Keratinocyte (primary cell): ENCODE measurements at regions not wholly inside any gene's neighbourhood (a gene's known extent, or its start where the extent isn't known, plus 50 kb on each side); places are given as distances from the start of the nearest gene placed in this dataset.
A peak's percentile ranks its signal among the peaks of the same experiment; 100 is the strongest.

Experiments
- DNase-seq: peaks from one replicate; pipeline ENCODE4 v3.0.0-alpha.2; 2011; ENCODE audit warnings: low read depth, missing footprints, low spot score
- FAIRE-seq: peaks from 2 replicates; lab custom pipeline; 2011; peaks lifted over from hg19 to GRCh38; lab: Jason Lieb, UNC
- H2AFZ ChIP-seq: 2 replicates; pipeline ENCODE4 v1.6.0; 2012; ENCODE audit warnings: low read length, control low read depth, inconsistent platforms; ENCODE audit not compliant: control insufficient read depth
- H3K27ac ChIP-seq: 2 replicates; pipeline ENCODE4 v1.5.1; 2011; ENCODE audit warnings: low read length; ENCODE audit not compliant: control insufficient read depth, insufficient read depth
- H3K27me3 ChIP-seq: 3 replicates; pipeline ENCODE4 v1.6.0; 2011; ENCODE audit warnings: low read length; ENCODE audit not compliant: control insufficient read depth, insufficient read depth; ENCODE audit errors: extremely low read depth
- H3K36me3 ChIP-seq, 2 experiments: 2 replicates in 1 of 2; 3 replicates in 1 of 2; pipeline ENCODE4 v1.5.1; 2011; ENCODE audit warnings: low read length in 2 of 2, mild to moderate bottlenecking in 1 of 2; ENCODE audit not compliant: control insufficient read depth in 2 of 2, insufficient read depth in 2 of 2; ENCODE audit errors: extremely low read depth in 1 of 2
- H3K4me1 ChIP-seq: 3 replicates; pipeline ENCODE4 v1.5.1; 2011; ENCODE audit warnings: low read length; ENCODE audit not compliant: control insufficient read depth, insufficient read depth; ENCODE audit errors: extremely low read depth
- H3K4me2 ChIP-seq: 3 replicates; pipeline ENCODE4 v1.6.0; 2011; ENCODE audit warnings: low read depth, low read length; ENCODE audit not compliant: control insufficient read depth, insufficient read depth; ENCODE audit errors: extremely low read depth
- H3K4me3 ChIP-seq, 3 experiments: fragments of 200-600 bp in 1 of 3; sonication (generic) in 1 of 3; 2 replicates in 2 of 3; 3 replicates in 1 of 3; pipeline ENCODE4 v1.5.1; 2011 to 2016; ENCODE audit warnings: low read length in 3 of 3, mild to moderate bottlenecking in 3 of 3, control low read depth in 2 of 3, inconsistent platforms in 1 of 3, low read depth in 1 of 3, mixed read lengths in 1 of 3, mixed run types in 1 of 3, moderate library complexity in 1 of 3; ENCODE audit not compliant: control insufficient read depth in 2 of 3, insufficient read depth in 2 of 3; ENCODE audit errors: extremely low read depth in 1 of 3
- H3K79me2 ChIP-seq: 2 replicates; pipeline ENCODE4 v1.6.0; 2012; ENCODE audit warnings: low read length; ENCODE audit not compliant: control insufficient read depth, insufficient read depth
- H3K9ac ChIP-seq: 3 replicates; pipeline ENCODE4 v1.6.0; 2011; ENCODE audit warnings: low read length; ENCODE audit not compliant: control insufficient read depth, insufficient read depth; ENCODE audit errors: extremely low read depth
- H3K9me1 ChIP-seq: 3 replicates; pipeline ENCODE4 v1.6.0; 2011; ENCODE audit warnings: low read length; ENCODE audit not compliant: control insufficient read depth, insufficient read depth; ENCODE audit errors: extremely low read depth
- H3K9me3 ChIP-seq: 2 replicates; pipeline ENCODE4 v1.5.1; 2012; ENCODE audit warnings: low read depth, low read length; ENCODE audit not compliant: control insufficient read depth
- H4K20me1 ChIP-seq: 3 replicates; pipeline ENCODE4 v1.6.0; 2011; ENCODE audit warnings: low read length; ENCODE audit not compliant: control insufficient read depth, insufficient read depth; ENCODE audit errors: extremely low read depth
- EZH2 ChIP-seq: IDR thresholded peaks from one replicate; pipeline ENCODE4 v1.6.1; 2012; ENCODE audit warnings: inconsistent platforms, mild to moderate bottlenecking, low read length, moderate library complexity
- dilution Hi-C: fragments of 300-500 bp; cut with MboI; formaldehyde crosslinking; loops from one replicate; pipeline ENCODE4 v1.7.0; 2020; ENCODE audit warnings: low sequenced_read_pairs; ENCODE audit not compliant: extremely low pct_ligation_motif_present
- TF ChIP-seq, protein P1 (sequence below), 3 experiments: IDR thresholded peaks in 1 of 3; conservative IDR thresholded peaks in 1 of 3; optimal IDR thresholded peaks in 1 of 3; 2 replicates in 2 of 3; 3 replicates in 1 of 3; pipeline versions ENCODE3 to v1.5.1; 2011; ENCODE audit warnings: low read length in 3 of 3, mild to moderate bottlenecking in 3 of 3, moderate library complexity in 2 of 3, control low read depth in 1 of 3, inconsistent platforms in 1 of 3; ENCODE audit not compliant: insufficient read depth in 2 of 3; ENCODE audit errors: extremely low read depth in 1 of 3

- Histone ChIP-seq H3K9ac (no peak overlapping the region), H3K4me3 (no peak overlapping the region), H3K27me3 (no peaks in the 10 kb centered on the region), H3K79me2 (no peaks in the 10 kb centered on the region), H3K4me1 (peaks cover 4% of the 10 kb centered on the region), H3K36me3 (no peaks in the 10 kb centered on the region), H3K9me1 (no peaks in the 10 kb centered on the region), H3K4me2 (no peak overlapping the region), H3K9me3 (no peaks in the 10 kb centered on the region), H3K27ac (no peak overlapping the region), H2AFZ (no peak overlapping the region), H4K20me1 (no peaks in the 10 kb centered on the region)
- DNase-seq (no peak), FAIRE-seq (peak; percentile 48)
- dilution Hi-C loops, result no loop called here
- TF ChIP-seq, protein P1, sequence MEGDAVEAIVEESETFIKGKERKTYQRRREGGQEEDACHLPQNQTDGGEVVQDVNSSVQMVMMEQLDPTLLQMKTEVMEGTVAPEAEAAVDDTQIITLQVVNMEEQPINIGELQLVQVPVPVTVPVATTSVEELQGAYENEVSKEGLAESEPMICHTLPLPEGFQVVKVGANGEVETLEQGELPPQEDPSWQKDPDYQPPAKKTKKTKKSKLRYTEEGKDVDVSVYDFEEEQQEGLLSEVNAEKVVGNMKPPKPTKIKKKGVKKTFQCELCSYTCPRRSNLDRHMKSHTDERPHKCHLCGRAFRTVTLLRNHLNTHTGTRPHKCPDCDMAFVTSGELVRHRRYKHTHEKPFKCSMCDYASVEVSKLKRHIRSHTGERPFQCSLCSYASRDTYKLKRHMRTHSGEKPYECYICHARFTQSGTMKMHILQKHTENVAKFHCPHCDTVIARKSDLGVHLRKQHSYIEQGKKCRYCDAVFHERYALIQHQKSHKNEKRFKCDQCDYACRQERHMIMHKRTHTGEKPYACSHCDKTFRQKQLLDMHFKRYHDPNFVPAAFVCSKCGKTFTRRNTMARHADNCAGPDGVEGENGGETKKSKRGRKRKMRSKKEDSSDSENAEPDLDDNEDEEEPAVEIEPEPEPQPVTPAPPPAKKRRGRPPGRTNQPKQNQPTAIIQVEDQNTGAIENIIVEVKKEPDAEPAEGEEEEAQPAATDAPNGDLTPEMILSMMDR (optimal IDR thresholded peaks at IDR 0.05 in 1 of 3, IDR thresholded peaks at IDR 0.05 in 1 of 3, conservative IDR thresholded peaks at IDR 0.05 in 1 of 3; ENCODE audit: extremely low read depth in 1 of 3, insufficient read depth in 2 of 3, low read length in 3 of 3), result no peak
- no peak for TF ChIP-seq EZH2
Observed at GRCh38 chr9:18256568-18256967, 217.4 kb upstream of the ADAMTSL1 start.

- dilution Hi-C loops, result no loop called here
- no peak overlapping the region for H3K4me3 ChIP-seq
- H3K36me3 ChIP-seq, result no peaks in the 10 kb centered on the region
- no peak for DNase-seq
- TF ChIP-seq, protein P1 (optimal IDR thresholded peaks at IDR 0.05 in 1 of 3, IDR thresholded peaks at IDR 0.05 in 1 of 3, conservative IDR thresholded peaks at IDR 0.05 in 1 of 3; ENCODE audit: extremely low read depth in 1 of 3, insufficient read depth in 2 of 3, low read length in 3 of 3), result no peak
- TF ChIP-seq EZH2, result no peak
- no peak for FAIRE-seq
- H2AFZ ChIP-seq, result no peak overlapping the region
- H3K27ac ChIP-seq, result no peak overlapping the region
- no peak overlapping the region for H3K4me2 ChIP-seq
- peaks cover 8% of the 10 kb centered on the region for H3K4me1 ChIP-seq
- no peak overlapping the region for H3K9ac ChIP-seq
- H4K20me1 ChIP-seq, result no peaks in the 10 kb centered on the region
- no peaks in the 10 kb centered on the region for H3K79me2 ChIP-seq
- no peaks in the 10 kb centered on the region for H3K9me1 ChIP-seq
- H3K27me3 ChIP-seq, result no peaks in the 10 kb centered on the region
- H3K9me3 ChIP-seq, result no peaks in the 10 kb centered on the region
Observed at GRCh38 chr9:18260521-18260920, 213.4 kb upstream of the ADAMTSL1 start.
